M059J (cell line): ENCODE measurements at regions not wholly inside any gene's neighbourhood (a gene's known extent, or its start where the extent isn't known, plus 50 kb on each side); places are given as distances from the start of the nearest gene placed in this dataset.

Source experiments
- DNase-seq: peaks from one replicate; pipeline ENCODE4 v3.0.0-alpha.2; 2012; ENCODE audit warnings: low read depth

DNA sequence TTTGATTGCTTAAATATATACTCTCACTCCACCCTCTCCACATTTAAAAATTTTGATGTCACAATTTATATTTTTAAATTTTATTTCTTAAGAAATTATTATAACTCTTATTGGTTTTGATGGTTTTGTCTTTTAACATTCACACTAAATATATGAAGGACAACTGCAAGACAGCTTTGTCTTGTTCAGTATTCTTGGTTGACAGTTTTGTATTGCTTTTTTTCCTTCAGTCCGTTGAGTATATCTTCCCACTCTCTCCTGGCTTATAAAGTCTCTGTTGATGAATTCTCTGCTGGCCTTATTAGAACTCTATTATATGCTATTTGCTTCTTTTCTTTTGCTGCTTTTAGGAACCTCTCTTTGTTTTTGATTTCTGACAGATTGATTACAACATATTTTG is 392.2 kb downstream of the C6orf118 start:
- no peak for DNase-seq

- no peak for DNase-seq
These were observed 393.3 kb downstream of the C6orf118 start for GRCh38 chr6:164916087-164916486.

GRCh38 chr6:164911873-164912580 is 397.4 kb downstream of the C6orf118 start:
- no peak for DNase-seq

DNA sequence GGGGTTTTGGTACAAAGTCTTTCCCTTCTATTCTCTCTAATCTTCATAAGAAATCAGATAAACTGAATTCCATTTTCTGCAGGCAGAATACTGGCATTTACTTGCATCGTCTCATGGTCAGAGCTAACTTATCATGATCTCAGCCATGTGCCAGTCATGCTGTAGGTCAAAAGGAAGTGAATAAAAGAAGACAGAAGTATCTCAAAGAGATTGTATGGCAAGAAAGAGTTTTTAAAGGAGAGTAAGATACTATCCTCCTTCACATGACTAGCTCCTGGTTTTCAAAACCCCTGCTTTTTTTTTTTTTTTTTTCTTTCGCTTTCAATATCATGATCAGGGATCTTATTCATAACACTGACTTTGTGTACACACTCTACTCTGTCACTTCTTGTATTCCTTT is 398.3 kb downstream of the C6orf118 start:
- no peak for DNase-seq

- DNase-seq = no peak
These were observed 402.6 kb downstream of the C6orf118 start for GRCh38 chr6:164906766-164907165.

DNA sequence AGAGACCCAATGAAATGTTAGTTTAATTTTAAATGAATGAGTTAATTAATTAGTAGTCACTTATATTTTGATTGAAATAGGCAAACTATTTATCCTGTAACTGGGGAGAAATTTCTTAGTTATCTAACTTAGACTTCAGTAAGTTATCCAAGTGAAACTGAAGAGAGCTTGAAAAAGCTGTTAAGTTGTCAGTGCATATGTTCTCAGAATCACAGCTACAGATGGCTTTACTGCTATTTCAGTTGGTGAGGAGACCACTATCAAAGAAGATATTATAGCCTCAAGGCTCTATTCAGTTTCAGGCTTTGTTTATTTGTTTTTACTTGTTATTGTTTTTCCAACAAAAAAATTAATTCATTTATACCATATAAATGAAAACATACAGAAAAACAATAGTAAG is 404.1 kb downstream of the C6orf118 start:
- DNase-seq = no peak

DNA sequence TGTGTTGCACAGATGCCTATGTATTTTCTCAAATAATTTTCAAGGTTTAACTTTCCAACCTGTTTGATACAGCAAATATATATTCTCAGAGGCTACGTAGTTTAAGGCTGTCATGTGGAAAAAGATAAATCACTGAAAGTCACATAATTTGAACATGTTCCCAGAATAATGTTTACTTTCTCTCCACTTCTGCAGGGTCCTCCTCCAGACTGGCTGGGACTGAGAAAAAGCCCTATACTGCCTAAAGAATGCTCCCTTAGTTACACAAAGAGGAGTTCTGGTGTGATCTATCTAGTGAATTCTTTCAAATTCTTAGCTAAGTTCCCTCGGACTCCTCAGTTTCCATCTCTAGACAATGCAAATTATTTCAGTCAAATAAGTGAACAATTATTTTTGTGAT is 411.0 kb downstream of the C6orf118 start:
- DNase-seq = no peak

DNA sequence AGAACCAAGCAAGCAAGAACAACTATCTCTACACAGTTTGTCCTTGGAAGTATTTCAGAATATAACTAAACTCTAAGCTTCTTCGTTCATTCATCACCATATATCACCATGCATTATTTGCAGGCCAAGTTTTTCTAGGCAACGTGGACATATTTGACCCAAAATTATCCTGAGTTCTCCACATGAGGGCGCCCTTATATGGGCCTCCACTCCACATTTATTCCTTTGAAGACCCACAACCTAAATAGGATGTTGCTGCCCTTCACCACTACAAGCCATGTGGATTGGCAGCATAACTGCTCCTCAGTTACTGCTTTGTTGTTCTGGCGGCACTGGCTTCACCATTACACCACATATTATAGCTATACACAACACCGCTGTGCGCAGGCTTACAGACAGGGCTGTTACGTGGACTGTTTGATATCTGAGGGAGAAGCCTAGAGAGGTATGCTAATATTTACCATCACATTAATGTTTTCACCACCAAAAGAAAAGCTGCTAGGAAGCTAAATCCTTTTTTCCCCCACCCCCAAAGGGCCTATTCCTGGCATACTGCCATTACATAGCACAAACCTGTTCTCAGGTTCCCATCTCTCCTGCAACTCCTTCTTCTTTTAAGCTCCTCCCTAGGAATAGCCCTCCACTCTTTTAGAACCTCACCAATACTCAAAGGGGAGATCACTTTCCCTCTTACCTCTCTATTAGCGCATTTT is 411.7 kb downstream of the C6orf118 start:
- DNase-seq = no peak

DNA sequence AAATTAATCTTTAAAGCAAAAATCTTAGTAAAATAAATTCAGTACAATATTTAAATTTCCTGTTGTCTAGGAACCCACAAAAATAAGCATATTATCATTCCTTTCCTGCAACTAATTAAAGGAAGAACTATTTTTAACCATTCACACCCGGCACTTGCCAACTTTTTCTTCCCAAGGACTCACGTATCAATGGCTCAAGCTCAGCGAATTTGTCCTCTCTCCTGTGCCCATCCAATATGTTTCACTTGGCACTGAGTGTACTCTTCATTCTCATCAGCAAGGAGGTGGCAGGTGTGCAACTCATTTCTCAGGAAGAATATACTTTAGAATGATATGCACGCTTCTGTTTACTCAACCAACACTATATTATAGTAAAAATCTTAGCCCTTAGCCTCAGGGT is 419.4 kb downstream of the C6orf118 start:
- no peak for DNase-seq

DNA sequence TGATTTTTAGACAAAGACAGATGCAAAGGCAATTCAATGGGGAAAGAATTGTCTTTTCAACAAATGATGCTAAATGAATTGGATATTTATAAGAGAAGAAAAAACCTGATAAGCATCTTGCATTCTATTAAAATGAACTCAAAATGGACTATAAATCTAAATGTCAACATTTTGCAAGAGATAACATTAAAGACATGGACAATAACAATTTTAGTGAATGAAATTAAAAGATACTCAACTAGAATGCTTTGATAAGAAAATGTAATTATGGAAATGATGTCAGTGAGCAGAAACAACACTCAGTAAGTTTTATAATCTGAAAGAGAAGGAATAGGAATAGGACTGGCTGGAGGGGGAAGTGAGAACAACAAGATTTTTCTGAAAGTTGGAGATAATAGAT is 421.7 kb downstream of the C6orf118 start:
- no peak for DNase-seq

DNA sequence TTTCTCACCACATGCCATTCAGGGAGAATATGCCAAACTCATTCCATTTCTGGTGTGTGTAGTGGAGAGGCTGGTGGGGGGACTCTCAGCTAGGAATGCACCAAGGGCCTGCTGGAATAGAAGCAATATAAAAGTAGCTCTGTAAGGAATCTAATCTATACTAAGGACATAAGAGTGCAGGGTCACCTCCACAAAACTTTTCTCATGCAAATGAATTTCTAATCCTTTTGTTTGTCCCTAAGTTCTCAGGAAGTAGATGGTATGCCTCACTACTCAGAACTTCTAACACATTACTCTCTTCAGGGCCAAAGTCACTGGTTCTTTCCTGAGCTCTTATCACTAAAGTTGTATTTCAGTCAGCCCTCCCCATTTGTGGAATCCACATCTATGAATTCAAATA is 427.2 kb downstream of the C6orf118 start:
- DNase-seq = no peak

GRCh38 chr6:164871783-164872182 is 437.6 kb downstream of the C6orf118 start:
- no peak for DNase-seq

- no peak for DNase-seq
These were observed 439.2 kb downstream of the C6orf118 start for GRCh38 chr6:164870164-164870563.

GRCh38 chr6:164861967-164862366 is 447.4 kb downstream of the C6orf118 start:
- DNase-seq = no peak

DNA sequence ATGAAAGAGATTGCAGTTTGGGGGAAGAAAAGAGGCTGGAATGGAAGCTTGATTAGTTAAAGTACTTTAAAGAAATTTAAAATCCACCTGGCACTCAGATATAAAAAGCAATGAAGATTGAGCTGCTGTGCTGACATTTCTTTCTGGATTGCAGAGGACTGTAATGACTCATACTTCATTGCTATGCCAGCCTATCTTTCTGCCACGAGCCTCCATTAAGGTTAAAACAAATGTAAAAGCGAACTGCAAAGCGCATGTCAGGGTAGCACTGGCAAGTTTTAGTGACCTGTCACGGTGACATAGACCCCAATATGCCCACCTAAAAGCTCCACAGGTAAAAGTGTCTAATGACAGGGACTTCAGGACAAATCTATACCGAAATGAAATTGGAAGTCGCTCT is 449.6 kb downstream of the C6orf118 start:
- DNase-seq = peak; percentile 5

DNA sequence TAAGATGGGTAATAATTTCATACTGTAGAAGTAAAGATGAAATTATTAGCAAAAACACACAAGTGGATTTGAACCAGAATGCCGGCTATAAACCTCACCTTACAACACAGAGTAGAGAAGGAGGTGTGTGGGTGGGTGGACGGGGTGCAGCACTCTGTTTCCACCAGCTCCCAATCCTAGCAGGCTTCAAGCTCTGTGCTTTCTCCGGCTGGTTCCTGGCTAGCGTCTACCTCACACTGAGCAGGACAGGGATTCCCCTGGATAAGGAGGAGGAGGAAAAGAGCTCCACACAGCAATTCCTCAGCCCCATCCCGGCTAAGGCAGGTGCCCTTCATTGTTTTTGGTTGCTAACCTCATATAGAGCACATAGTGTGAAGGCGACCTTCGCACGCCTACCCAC is 453.3 kb downstream of the C6orf118 start:
- no peak for DNase-seq

DNA sequence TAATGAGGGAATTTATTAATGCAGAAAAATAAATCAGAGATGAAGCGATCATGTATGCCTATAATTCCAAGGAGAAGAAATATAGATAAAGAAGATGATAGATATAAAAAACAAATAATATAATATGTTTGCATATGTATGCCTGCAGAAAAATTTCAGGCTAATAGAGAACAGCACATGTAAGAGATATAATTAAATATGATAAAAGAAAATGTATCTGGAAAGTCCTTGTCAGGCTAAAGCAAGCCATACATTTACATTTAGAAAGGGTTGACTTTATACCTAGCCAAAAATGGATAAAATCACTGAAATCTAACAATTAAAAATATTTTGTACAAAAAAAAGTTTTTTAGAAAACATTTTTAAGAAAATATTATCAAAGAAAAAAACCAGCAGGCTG is 454.1 kb downstream of the C6orf118 start:
- DNase-seq = no peak

GRCh38 chr6:164854526-164854925 is 454.9 kb downstream of the C6orf118 start:
- DNase-seq = no peak

DNA sequence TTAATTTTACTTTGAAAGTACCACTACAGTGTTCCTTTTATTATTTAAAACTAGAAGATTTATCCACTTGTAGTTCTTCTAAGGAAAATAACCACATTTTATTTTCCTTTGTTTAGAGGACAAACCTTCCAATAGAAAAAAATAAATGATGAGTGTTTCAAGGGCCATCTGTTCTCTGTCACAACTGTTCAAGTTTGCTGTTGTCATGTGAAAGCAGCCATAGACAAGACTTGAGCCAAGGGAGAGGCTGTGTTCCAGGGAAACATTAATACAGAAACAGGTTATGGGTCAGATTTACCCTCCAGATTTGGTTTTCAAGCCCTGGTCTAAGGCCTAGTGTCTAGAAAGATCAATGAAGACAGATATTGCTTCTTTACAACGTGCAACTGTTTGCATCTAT is 463.6 kb downstream of the C6orf118 start:
- DNase-seq = no peak

GRCh38 chr6:164842085-164842484 is 467.3 kb downstream of the C6orf118 start:
- no peak for DNase-seq

GRCh38 chr6:164838068-164838615 is 471.3 kb downstream of the C6orf118 start:
- no peak for DNase-seq

GRCh38 chr6:164836486-164836885 is 472.9 kb downstream of the C6orf118 start:
- no peak for DNase-seq

- DNase-seq = no peak
These were observed 477.0 kb downstream of the C6orf118 start for GRCh38 chr6:164832410-164832809.
